Fibroblast of lung (primary cell): ENCODE measurements at regions not wholly inside any gene's neighbourhood (a gene's known extent, or its start where the extent isn't known, plus 50 kb on each side); places are given as distances from the start of the nearest gene placed in this dataset.

Source experiments
- DNase-seq, 2 donors: peaks; one replicate each; pipeline versions ENCODE4 v3.0.0 to v3.0.0-alpha.2; 2010; ENCODE audit warnings: low read depth in 2 of 2
- H2AFZ ChIP-seq: 2 replicates; pipeline ENCODE4 v1.5.1; 2012; ENCODE audit warnings: low read length, control low read depth, inconsistent platforms
- H3K27ac ChIP-seq: 2 replicates; pipeline ENCODE4 v1.5.1; 2011; ENCODE audit warnings: low read length, control low read depth; ENCODE audit not compliant: insufficient read depth
- H3K27me3 ChIP-seq: 2 replicates; pipeline ENCODE4 v1.5.1; 2011; ENCODE audit warnings: mild to moderate bottlenecking, low read length; ENCODE audit not compliant: control insufficient read depth, insufficient read depth
- H3K36me3 ChIP-seq: 2 replicates; pipeline ENCODE4 v1.5.1; 2011; ENCODE audit warnings: low read length; ENCODE audit not compliant: control insufficient read depth, insufficient read depth
- H3K4me1 ChIP-seq: 2 replicates; pipeline ENCODE4 v1.5.1; 2011; ENCODE audit warnings: low read length; ENCODE audit not compliant: control insufficient read depth, insufficient read depth; ENCODE audit errors: extremely low read depth
- H3K4me2 ChIP-seq: 2 replicates; pipeline ENCODE4 v1.5.1; 2011; ENCODE audit warnings: low read length, control low read depth; ENCODE audit not compliant: insufficient read depth; ENCODE audit errors: extremely low read depth
- H3K4me3 ChIP-seq, 4 experiments: fragments of 200-600 bp in 1 of 4; sonication (generic) in 1 of 4; replicated peaks in 1 of 4; 2 replicates each; pipeline ENCODE4 v1.5.1; 2011 to 2016; ENCODE audit warnings: low read length in 4 of 4, low read depth in 3 of 4, mild to moderate bottlenecking in 3 of 4, control low read depth in 2 of 4, inconsistent platforms in 1 of 4, mixed read lengths in 1 of 4; ENCODE audit not compliant: insufficient read depth in 1 of 4; ENCODE audit errors: control extremely low read depth in 1 of 4
- H3K79me2 ChIP-seq: 2 replicates; pipeline ENCODE4 v1.5.1; 2012; ENCODE audit warnings: mild to moderate bottlenecking, low read length, inconsistent platforms; ENCODE audit not compliant: control insufficient read depth, insufficient read depth
- H3K9ac ChIP-seq: 2 replicates; pipeline ENCODE4 v1.5.1; 2011; ENCODE audit warnings: mild to moderate bottlenecking, low read length, control low read depth; ENCODE audit not compliant: insufficient read depth
- H3K9me3 ChIP-seq: 2 replicates; pipeline ENCODE4 v1.5.1; 2012; ENCODE audit warnings: low read depth, low read length; ENCODE audit not compliant: control insufficient read depth, insufficient read depth
- H4K20me1 ChIP-seq: 2 replicates; pipeline ENCODE4 v1.5.1; 2011; ENCODE audit warnings: low read length; ENCODE audit not compliant: control insufficient read depth, insufficient read depth; ENCODE audit errors: extremely low read depth
- CTCF ChIP-seq, 2 donors: IDR thresholded peaks in 1 of 2; conservative IDR thresholded peaks in 1 of 2; 1 replicate in 1 of 2; 2 replicates in 1 of 2; pipeline ENCODE4 v1.5.1; 2011 to 2012; ENCODE audit warnings: low read length in 2 of 2, control low read depth in 1 of 2, inconsistent platforms in 1 of 2, low read depth in 1 of 2, mild to moderate bottlenecking in 1 of 2
- EZH2 ChIP-seq: IDR thresholded peaks from 2 replicates; pipeline ENCODE4 v1.5.1; 2012; ENCODE audit warnings: low read length, control low read depth, mild to moderate bottlenecking; ENCODE audit errors: missing control alignments

- no peaks in the 10 kb centered on the region for H3K79me2 ChIP-seq
- no peak for TF ChIP-seq CTCF (conservative IDR thresholded peaks at IDR 0.05 in 1 of 2, IDR thresholded peaks at IDR 0.05 in 1 of 2; ENCODE audit: low read depth in 1 of 2, low read length in 2 of 2)
- TF ChIP-seq EZH2, result no peak
- no peak overlapping the region for H2AFZ ChIP-seq
- no peak overlapping the region for H3K4me3 ChIP-seq
- no peaks in the 10 kb centered on the region for H3K27me3 ChIP-seq
- no peak for DNase-seq
- no peaks in the 10 kb centered on the region for H3K36me3 ChIP-seq
- no peak overlapping the region for H3K27ac ChIP-seq
- H4K20me1 ChIP-seq, result no peaks in the 10 kb centered on the region
- no peaks in the 10 kb centered on the region for H3K4me1 ChIP-seq
- no peak overlapping the region for H3K9ac ChIP-seq
- H3K4me2 ChIP-seq, result no peak overlapping the region
- H3K9me3 ChIP-seq, result no peaks in the 10 kb centered on the region
Observed at GRCh38 chr18:71336576-71337210, 1047.8 kb downstream of the SOCS6 start.

GRCh38 chr18:71329563-71329962 is 1040.7 kb downstream of the SOCS6 start:
- Histone ChIP-seq H3K9ac (no peak overlapping the region), H3K79me2 (no peaks in the 10 kb centered on the region), H3K27me3 (no peaks in the 10 kb centered on the region), H3K27ac (no peak overlapping the region), H3K4me3 (no peak overlapping the region), H2AFZ (no peak overlapping the region), H3K36me3 (no peaks in the 10 kb centered on the region), H3K4me2 (no peak overlapping the region), H3K4me1 (no peaks in the 10 kb centered on the region), H3K9me3 (no peaks in the 10 kb centered on the region), H4K20me1 (no peaks in the 10 kb centered on the region)
- DNase-seq, result no peak
- TF ChIP-seq CTCF (conservative IDR thresholded peaks at IDR 0.05 in 1 of 2, IDR thresholded peaks at IDR 0.05 in 1 of 2; ENCODE audit: low read depth in 1 of 2, low read length in 2 of 2) (no peak), EZH2 (no peak)

- TF ChIP-seq CTCF (conservative IDR thresholded peaks at IDR 0.05 in 1 of 2, IDR thresholded peaks at IDR 0.05 in 1 of 2; ENCODE audit: low read depth in 1 of 2, low read length in 2 of 2) (no peak), EZH2 (no peak)
- Histone ChIP-seq H3K4me1 (no peaks in the 10 kb centered on the region), H4K20me1 (no peaks in the 10 kb centered on the region), H3K27me3 (no peaks in the 10 kb centered on the region), H3K9me3 (no peaks in the 10 kb centered on the region), H2AFZ (no peak overlapping the region), H3K27ac (no peak overlapping the region), H3K79me2 (no peaks in the 10 kb centered on the region), H3K9ac (no peak overlapping the region), H3K4me3 (no peak overlapping the region), H3K4me2 (no peak overlapping the region), H3K36me3 (no peaks in the 10 kb centered on the region)
- no peak for DNase-seq
Observed at GRCh38 chr18:71329114-71329513, 1040.3 kb downstream of the SOCS6 start.
